ENCODE measurements at regions not wholly inside any gene's neighbourhood (a gene's known extent, or its start where the extent isn't known, plus 50 kb on each side); places are given as distances from the start of the nearest gene placed in this dataset.

DNA sequence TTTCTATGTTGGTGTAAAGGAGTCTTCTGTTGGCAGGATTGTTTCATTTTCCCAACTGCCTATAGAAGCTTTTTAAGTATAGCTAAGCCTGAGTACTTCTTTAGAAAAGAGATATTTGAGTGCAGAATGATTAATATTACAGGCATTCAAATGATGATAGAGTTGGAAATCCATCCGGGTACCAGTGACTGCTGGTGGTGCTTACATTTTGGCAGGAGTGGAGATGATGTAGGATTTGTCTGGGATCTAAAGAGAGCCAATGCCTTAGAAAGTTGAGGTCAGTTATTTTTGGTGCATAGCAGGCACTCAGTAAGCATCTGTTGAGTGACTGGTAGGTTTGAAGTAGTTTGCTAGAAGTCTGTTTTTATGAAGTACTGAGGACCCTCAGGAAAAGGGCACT lies 433.5 kb downstream of the DMAC1 start:
- Histone ChIP-seq H3K36me3 (ENCODE audit: control insufficient read depth in 2 of 2, extremely low read depth in 1 of 2, insufficient read depth in 2 of 2, low read length in 2 of 2) (no peaks in the 10 kb centered on the region), H3K9ac (ENCODE audit: control insufficient read depth, extremely low read depth, insufficient read depth, low read length) (no peak overlapping the region), H3K27ac (ENCODE audit: control insufficient read depth, insufficient read depth, low read length) (no peak overlapping the region), H2AFZ (ENCODE audit: control insufficient read depth, low read length) (no peak overlapping the region), H3K27me3 (ENCODE audit: control insufficient read depth, extremely low read depth, insufficient read depth, low read length) (no peaks in the 10 kb centered on the region), H3K9me1 (ENCODE audit: control insufficient read depth, extremely low read depth, insufficient read depth, low read length) (no peaks in the 10 kb centered on the region), H3K4me1 (ENCODE audit: control insufficient read depth, extremely low read depth, insufficient read depth, low read length) (no peaks in the 10 kb centered on the region), H4K20me1 (ENCODE audit: control insufficient read depth, extremely low read depth, insufficient read depth, low read length) (no peaks in the 10 kb centered on the region), H3K4me3 (ENCODE audit: control insufficient read depth in 2 of 3, extremely low read depth in 1 of 3, insufficient read depth in 2 of 3, low read depth in 1 of 3, low read length in 3 of 3) (no peak overlapping the region), H3K9me3 (ENCODE audit: control insufficient read depth, low read depth, low read length) (no peaks in the 10 kb centered on the region), H3K79me2 (ENCODE audit: control insufficient read depth, insufficient read depth, low read length) (no peaks in the 10 kb centered on the region), H3K4me2 (ENCODE audit: control insufficient read depth, extremely low read depth, insufficient read depth, low read depth, low read length) (no peak overlapping the region)
- DNase-seq (ENCODE audit: low read depth, low spot score), result no peak
- dilution Hi-C loops (cut with MboI; ENCODE audit: extremely low pct_ligation_motif_present, low sequenced_read_pairs), result no loop called here
- FAIRE-seq, result no peak
- no peak for TF ChIP-seq EZH2 (IDR thresholded peaks at IDR 0.05; ENCODE audit: low read length)
- TF ChIP-seq, protein P1, sequence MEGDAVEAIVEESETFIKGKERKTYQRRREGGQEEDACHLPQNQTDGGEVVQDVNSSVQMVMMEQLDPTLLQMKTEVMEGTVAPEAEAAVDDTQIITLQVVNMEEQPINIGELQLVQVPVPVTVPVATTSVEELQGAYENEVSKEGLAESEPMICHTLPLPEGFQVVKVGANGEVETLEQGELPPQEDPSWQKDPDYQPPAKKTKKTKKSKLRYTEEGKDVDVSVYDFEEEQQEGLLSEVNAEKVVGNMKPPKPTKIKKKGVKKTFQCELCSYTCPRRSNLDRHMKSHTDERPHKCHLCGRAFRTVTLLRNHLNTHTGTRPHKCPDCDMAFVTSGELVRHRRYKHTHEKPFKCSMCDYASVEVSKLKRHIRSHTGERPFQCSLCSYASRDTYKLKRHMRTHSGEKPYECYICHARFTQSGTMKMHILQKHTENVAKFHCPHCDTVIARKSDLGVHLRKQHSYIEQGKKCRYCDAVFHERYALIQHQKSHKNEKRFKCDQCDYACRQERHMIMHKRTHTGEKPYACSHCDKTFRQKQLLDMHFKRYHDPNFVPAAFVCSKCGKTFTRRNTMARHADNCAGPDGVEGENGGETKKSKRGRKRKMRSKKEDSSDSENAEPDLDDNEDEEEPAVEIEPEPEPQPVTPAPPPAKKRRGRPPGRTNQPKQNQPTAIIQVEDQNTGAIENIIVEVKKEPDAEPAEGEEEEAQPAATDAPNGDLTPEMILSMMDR (optimal IDR thresholded peaks at IDR 0.05 in 1 of 3, IDR thresholded peaks at IDR 0.05 in 1 of 3, conservative IDR thresholded peaks at IDR 0.05 in 1 of 3; ENCODE audit: extremely low read depth in 1 of 3, insufficient read depth in 2 of 3, low read length in 3 of 3), result no peak

- H3K4me1 ChIP-seq (ENCODE audit: control insufficient read depth, extremely low read depth, insufficient read depth, low read length), result no peaks in the 10 kb centered on the region
- H2AFZ ChIP-seq (ENCODE audit: control insufficient read depth, low read length), result no peak overlapping the region
- no peak overlapping the region for H3K4me3 ChIP-seq (ENCODE audit: control insufficient read depth in 2 of 3, extremely low read depth in 1 of 3, insufficient read depth in 2 of 3, low read depth in 1 of 3, low read length in 3 of 3)
- no peak for TF ChIP-seq EZH2 (IDR thresholded peaks at IDR 0.05; ENCODE audit: low read length)
- TF ChIP-seq, protein P1 (optimal IDR thresholded peaks at IDR 0.05 in 1 of 3, IDR thresholded peaks at IDR 0.05 in 1 of 3, conservative IDR thresholded peaks at IDR 0.05 in 1 of 3; ENCODE audit: extremely low read depth in 1 of 3, insufficient read depth in 2 of 3, low read length in 3 of 3), result no peak
- no peak for DNase-seq (ENCODE audit: low read depth, low spot score)
- no peak overlapping the region for H3K4me2 ChIP-seq (ENCODE audit: control insufficient read depth, extremely low read depth, insufficient read depth, low read depth, low read length)
- no peaks in the 10 kb centered on the region for H3K27me3 ChIP-seq (ENCODE audit: control insufficient read depth, extremely low read depth, insufficient read depth, low read length)
- H3K9me1 ChIP-seq (ENCODE audit: control insufficient read depth, extremely low read depth, insufficient read depth, low read length), result no peaks in the 10 kb centered on the region
- dilution Hi-C loops (cut with MboI; ENCODE audit: extremely low pct_ligation_motif_present, low sequenced_read_pairs), result no loop called here
- no peaks in the 10 kb centered on the region for H4K20me1 ChIP-seq (ENCODE audit: control insufficient read depth, extremely low read depth, insufficient read depth, low read length)
- H3K36me3 ChIP-seq (ENCODE audit: control insufficient read depth in 2 of 2, extremely low read depth in 1 of 2, insufficient read depth in 2 of 2, low read length in 2 of 2), result no peaks in the 10 kb centered on the region
- no peaks in the 10 kb centered on the region for H3K9me3 ChIP-seq (ENCODE audit: control insufficient read depth, low read depth, low read length)
- H3K9ac ChIP-seq (ENCODE audit: control insufficient read depth, extremely low read depth, insufficient read depth, low read length), result no peak overlapping the region
- no peak overlapping the region for H3K27ac ChIP-seq (ENCODE audit: control insufficient read depth, insufficient read depth, low read length)
- H3K79me2 ChIP-seq (ENCODE audit: control insufficient read depth, insufficient read depth, low read length), result no peaks in the 10 kb centered on the region
- FAIRE-seq, result no peak
Observed at GRCh38 chr9:7363777-7364477, 435.7 kb downstream of the DMAC1 start.

Measured in keratinocyte (primary cell).